ENCODE measurements at regions not wholly inside any gene's neighbourhood (a gene's known extent, or its start where the extent isn't known, plus 50 kb on each side); places are given as distances from the start of the nearest gene placed in this dataset.

DNA sequence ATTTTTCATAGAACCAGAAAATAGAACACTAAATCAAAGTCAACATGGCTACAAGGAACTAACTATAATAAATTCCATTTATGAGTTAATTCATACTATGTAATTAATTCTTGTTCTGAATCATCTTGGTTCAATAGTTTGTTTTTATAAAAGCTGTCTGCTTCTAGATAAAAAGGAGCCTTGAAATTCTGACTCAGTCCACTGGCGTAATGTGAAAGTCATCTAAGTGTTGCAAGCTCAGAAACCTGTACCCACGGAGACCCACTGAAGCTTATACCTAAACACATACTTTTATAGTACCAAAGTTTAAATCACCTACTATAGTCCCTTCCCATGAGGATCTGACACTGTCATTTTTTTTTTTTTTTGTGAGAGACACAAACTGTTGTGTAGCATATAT is 489.4 kb downstream of the SEMA3D start:
- Mint-ChIP-seq H3K4me3 (no peak overlapping the region), H3K27ac (no peak overlapping the region), H3K9me3 (peaks cover 3% of the 10 kb centered on the region), H3K4me1 (no peaks in the 10 kb centered on the region), H3K27me3 (no peaks in the 10 kb centered on the region), H3K36me3 (ENCODE audit: low read depth) (no peaks in the 10 kb centered on the region)
- POLR2A ChIA-PET: no interaction called here
- CTCF ChIA-PET: no interaction called here
- TF ChIP-seq, protein P1, sequence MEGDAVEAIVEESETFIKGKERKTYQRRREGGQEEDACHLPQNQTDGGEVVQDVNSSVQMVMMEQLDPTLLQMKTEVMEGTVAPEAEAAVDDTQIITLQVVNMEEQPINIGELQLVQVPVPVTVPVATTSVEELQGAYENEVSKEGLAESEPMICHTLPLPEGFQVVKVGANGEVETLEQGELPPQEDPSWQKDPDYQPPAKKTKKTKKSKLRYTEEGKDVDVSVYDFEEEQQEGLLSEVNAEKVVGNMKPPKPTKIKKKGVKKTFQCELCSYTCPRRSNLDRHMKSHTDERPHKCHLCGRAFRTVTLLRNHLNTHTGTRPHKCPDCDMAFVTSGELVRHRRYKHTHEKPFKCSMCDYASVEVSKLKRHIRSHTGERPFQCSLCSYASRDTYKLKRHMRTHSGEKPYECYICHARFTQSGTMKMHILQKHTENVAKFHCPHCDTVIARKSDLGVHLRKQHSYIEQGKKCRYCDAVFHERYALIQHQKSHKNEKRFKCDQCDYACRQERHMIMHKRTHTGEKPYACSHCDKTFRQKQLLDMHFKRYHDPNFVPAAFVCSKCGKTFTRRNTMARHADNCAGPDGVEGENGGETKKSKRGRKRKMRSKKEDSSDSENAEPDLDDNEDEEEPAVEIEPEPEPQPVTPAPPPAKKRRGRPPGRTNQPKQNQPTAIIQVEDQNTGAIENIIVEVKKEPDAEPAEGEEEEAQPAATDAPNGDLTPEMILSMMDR (IDR thresholded peaks at IDR 0.05): no peak
- no peak for ATAC-seq (ENCODE audit: low read depth)
- intact Hi-C loops (cut with micrococcal nuclease): no loop called here
- DNase-seq: no peak

GRCh38 chr7:84693483-84693882 is 493.4 kb downstream of the SEMA3D start:
- intact Hi-C loops (cut with micrococcal nuclease): no loop called here

GRCh38 chr7:84688671-84689070 is 494.1 kb upstream of the SEMA3A start:
- DNase-seq (no peak), ATAC-seq (ENCODE audit: low read depth) (no peak)
- H3K4me3 Mint-ChIP-seq: no peak overlapping the region
- peaks cover 5% of the 10 kb centered on the region for H3K9me3 Mint-ChIP-seq
- no peaks in the 10 kb centered on the region for H3K27me3 Mint-ChIP-seq
- H3K36me3 Mint-ChIP-seq (ENCODE audit: low read depth): no peaks in the 10 kb centered on the region
- H3K4me1 Mint-ChIP-seq: no peaks in the 10 kb centered on the region
- TF ChIP-seq, protein P1 (IDR thresholded peaks at IDR 0.05): no peak
- intact Hi-C loops (cut with micrococcal nuclease): no loop called here
- POLR2A ChIA-PET: no interaction called here
- CTCF ChIA-PET: no interaction called here
- no peak overlapping the region for H3K27ac Mint-ChIP-seq

More at GRCh38 chr7:84693483-84693882, 493.4 kb downstream of the SEMA3D start:
- CTCF ChIA-PET: no interaction called here
- DNase-seq (no peak), ATAC-seq (ENCODE audit: low read depth) (no peak)
- H3K4me3 Mint-ChIP-seq: no peak overlapping the region
- H3K4me1 Mint-ChIP-seq: no peaks in the 10 kb centered on the region
- POLR2A ChIA-PET: no interaction called here
- TF ChIP-seq, protein P1 (IDR thresholded peaks at IDR 0.05): no peak
- H3K36me3 Mint-ChIP-seq (ENCODE audit: low read depth): no peaks in the 10 kb centered on the region
- H3K27ac Mint-ChIP-seq: no peak overlapping the region
- H3K9me3 Mint-ChIP-seq: peaks cover 8% of the 10 kb centered on the region
- no peaks in the 10 kb centered on the region for H3K27me3 Mint-ChIP-seq

GRCh38 chr7:84686373-84686772 is 491.8 kb upstream of the SEMA3A start:
- no peak overlapping the region for H3K27ac Mint-ChIP-seq
- H3K36me3 Mint-ChIP-seq (ENCODE audit: low read depth): no peaks in the 10 kb centered on the region

GRCh38 chr7:84684836-84685480 is 490.4 kb upstream of the SEMA3A start:
- TF ChIP-seq, protein P1 (IDR thresholded peaks at IDR 0.05): no peak
- no peak overlapping the region for H3K27ac Mint-ChIP-seq
- POLR2A ChIA-PET: no interaction called here
- no peak for DNase-seq
- H3K27me3 Mint-ChIP-seq: no peaks in the 10 kb centered on the region
- peaks cover 3% of the 10 kb centered on the region for H3K9me3 Mint-ChIP-seq
- no peak for ATAC-seq (ENCODE audit: low read depth)
- intact Hi-C loops (cut with micrococcal nuclease): no loop called here
- no peaks in the 10 kb centered on the region for H3K36me3 Mint-ChIP-seq (ENCODE audit: low read depth)
- CTCF ChIA-PET: no interaction called here
- H3K4me1 Mint-ChIP-seq: no peaks in the 10 kb centered on the region
- no peak overlapping the region for H3K4me3 Mint-ChIP-seq

More at GRCh38 chr7:84686373-84686772, 491.8 kb upstream of the SEMA3A start:
- DNase-seq (no peak), ATAC-seq (ENCODE audit: low read depth) (no peak)
- Mint-ChIP-seq H3K27me3 (no peaks in the 10 kb centered on the region), H3K4me1 (no peaks in the 10 kb centered on the region), H3K9me3 (peaks cover 6% of the 10 kb centered on the region), H3K4me3 (no peak overlapping the region)
- intact Hi-C loops (cut with micrococcal nuclease): no loop called here
- ChIA-PET CTCF (no interaction called here), POLR2A (no interaction called here)
- TF ChIP-seq, protein P1 (IDR thresholded peaks at IDR 0.05): no peak
